ENCODE measurements at regions not wholly inside any gene's neighbourhood (a gene's known extent, or its start where the extent isn't known, plus 50 kb on each side); places are given as distances from the start of the nearest gene placed in this dataset.
A peak's percentile ranks its signal among the peaks of the same experiment; 100 is the strongest.

- H3K27ac ChIP-seq = no peak overlapping the region
- no peak for DNase-seq
- no peak overlapping the region for H3K4me3 ChIP-seq (replicated peaks in 1 of 3)
- TF ChIP-seq POLR2A (IDR thresholded peaks at IDR 0.05) (no peak), CTCF (IDR thresholded peaks at IDR 0.05) (peak in 1 of 6 experiments; percentile 12)
- H3K9me3 ChIP-seq = no peaks in the 10 kb centered on the region
- no peaks in the 10 kb centered on the region for H3K27me3 ChIP-seq
- H3K36me3 ChIP-seq = no peaks in the 10 kb centered on the region
- H3K4me1 ChIP-seq = peaks cover 0 to 12% of the 10 kb centered on the region in 2 donors
- intact Hi-C loops (cut with DNase I) = no loop called here
- WGBS, 2 donors = 71 to 76% methylated on average over 4 to 5 of the region's 5 CpGs
Observed at GRCh38 chrX:39749728-39750127, 348.0 kb downstream of the BCOR start.

DNA sequence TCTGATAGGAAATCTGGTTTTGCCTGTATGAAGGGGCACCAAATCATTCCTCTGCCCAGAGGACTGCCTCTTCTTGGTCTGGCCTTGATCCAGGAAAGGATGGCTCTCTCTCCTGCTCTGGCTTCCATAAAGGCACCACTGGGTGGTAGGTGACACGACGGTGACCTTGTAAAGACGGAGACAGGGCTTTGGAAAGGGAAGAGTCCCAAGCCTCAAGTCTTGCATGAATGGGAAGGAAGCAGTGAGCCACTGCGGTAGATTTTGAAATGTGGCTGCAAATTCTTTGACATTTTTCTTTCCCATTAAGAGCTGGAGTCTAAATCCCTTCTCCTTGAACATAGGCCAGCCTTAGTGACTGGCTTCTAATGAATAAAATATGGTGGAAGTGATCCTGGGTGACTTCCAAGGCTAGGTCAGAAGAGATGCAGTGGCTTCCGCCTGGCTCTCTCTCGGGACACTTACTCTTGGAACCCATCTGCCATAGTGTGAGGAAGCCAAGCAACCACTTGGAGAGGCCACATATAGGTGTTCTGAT, 347.4 kb downstream of the BCOR start:
- Histone ChIP-seq H3K27me3 (no peaks in the 10 kb centered on the region), H3K36me3 (no peaks in the 10 kb centered on the region), H3K4me3 (replicated peaks in 1 of 3) (no peak overlapping the region), H3K9me3 (no peaks in the 10 kb centered on the region), H3K27ac (no peak overlapping the region), H3K4me1 (peaks cover 5 to 18% of the 10 kb centered on the region in 2 donors)
- TF ChIP-seq CTCF (IDR thresholded peaks at IDR 0.05) (no peak), POLR2A (IDR thresholded peaks at IDR 0.05) (no peak)
- DNase-seq = no peak
- intact Hi-C loops (cut with DNase I) = no loop called here
- 87 to 94% methylated on average over 4 to 6 of the region's 6 CpGs for WGBS, 2 donors

DNA sequence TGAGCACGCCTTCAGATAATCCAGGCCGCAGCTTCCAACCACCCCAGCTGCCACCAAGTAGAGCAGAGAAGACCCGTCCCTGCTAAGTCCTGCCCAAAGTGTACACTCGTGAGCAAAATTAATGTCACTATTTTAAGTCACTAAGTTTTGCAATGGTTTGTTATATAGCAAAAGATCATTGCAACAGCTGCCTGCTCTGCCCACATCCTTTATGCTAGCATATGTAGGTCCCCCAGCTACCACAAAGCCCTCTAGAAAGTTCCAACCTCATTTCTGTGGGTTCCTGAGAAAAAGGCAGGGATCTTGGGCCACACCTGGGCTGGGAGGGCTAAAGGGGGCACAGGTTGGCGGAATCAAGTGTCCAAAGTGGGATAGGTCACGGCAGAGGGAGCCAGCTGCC, 346.9 kb downstream of the BCOR start:
- no peak for DNase-seq
- Histone ChIP-seq H3K36me3 (no peaks in the 10 kb centered on the region), H3K9me3 (no peaks in the 10 kb centered on the region), H3K4me1 (peaks cover 11 to 24% of the 10 kb centered on the region in 2 donors), H3K27me3 (no peaks in the 10 kb centered on the region), H3K27ac (no peak overlapping the region), H3K4me3 (replicated peaks in 1 of 3) (no peak overlapping the region)
- 93 to 100% methylated on average over 2 to 3 of the region's 6 CpGs for WGBS, 2 donors
- TF ChIP-seq CTCF (IDR thresholded peaks at IDR 0.05) (no peak), POLR2A (IDR thresholded peaks at IDR 0.05) (no peak)
- intact Hi-C loops (cut with DNase I) = no loop called here

DNA sequence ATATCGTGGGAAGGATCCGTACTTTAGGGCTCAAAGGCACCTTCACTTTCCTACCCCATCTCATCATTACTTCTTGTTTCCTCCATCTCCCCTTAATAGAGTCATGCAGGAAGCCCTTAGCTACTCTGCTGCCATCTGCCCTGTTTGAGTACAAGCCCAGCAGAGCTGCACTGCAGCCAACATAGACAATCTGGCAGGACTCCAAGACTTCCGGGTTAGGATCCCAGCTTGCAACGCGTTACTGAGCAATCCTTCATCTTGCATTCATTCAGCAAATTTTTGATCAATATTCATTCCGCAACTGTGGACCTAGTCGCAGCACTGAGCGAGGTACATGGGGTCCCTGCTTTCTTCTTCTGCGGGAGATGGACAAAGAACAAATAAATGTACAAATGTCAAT, 344.9 kb downstream of the BCOR start:
- intact Hi-C loops (cut with DNase I) = no loop called here
- peak; percentile 26 to 36 for DNase-seq
- Histone ChIP-seq H3K27me3 (no peaks in the 10 kb centered on the region), H3K27ac (no peak overlapping the region), H3K4me3 (replicated peaks in 1 of 3) (no peak overlapping the region), H3K9me3 (no peaks in the 10 kb centered on the region), H3K4me1 (peaks cover 11 to 30% of the 10 kb centered on the region in 2 donors), H3K36me3 (no peaks in the 10 kb centered on the region)
- 59 to 63% methylated on average over 9 of the region's 9 CpGs for WGBS, 2 donors
- TF ChIP-seq POLR2A (IDR thresholded peaks at IDR 0.05) = no peak
- TF ChIP-seq CTCF (IDR thresholded peaks at IDR 0.05) = no peak

- H3K27me3 ChIP-seq = no peaks in the 10 kb centered on the region
- peaks cover 11 to 30% of the 10 kb centered on the region in 2 donors for H3K4me1 ChIP-seq
- H3K4me3 ChIP-seq (replicated peaks in 1 of 3) = no peak overlapping the region
- intact Hi-C loops (cut with DNase I) = no loop called here
- no peaks in the 10 kb centered on the region for H3K36me3 ChIP-seq
- H3K27ac ChIP-seq = no peak overlapping the region
- no peak for TF ChIP-seq CTCF (IDR thresholded peaks at IDR 0.05)
- TF ChIP-seq POLR2A (IDR thresholded peaks at IDR 0.05) = no peak
- 90 to 92% methylated on average over 8 of the region's 8 CpGs for WGBS, 2 donors
- no peak for DNase-seq
- H3K9me3 ChIP-seq = no peaks in the 10 kb centered on the region
Observed at GRCh38 chrX:39753293-39753996, 344.3 kb downstream of the BCOR start.

Measured in thyroid gland (tissue), 4 donors.